Upper lobe of right lung (tissue), 1 donor: ENCODE measurements at regions not wholly inside any gene's neighbourhood (a gene's known extent, or its start where the extent isn't known, plus 50 kb on each side); places are given as distances from the start of the nearest gene placed in this dataset.
A peak's percentile ranks its signal among the peaks of the same experiment; 100 is the strongest.

Source experiments
- ATAC-seq: fragments of 200-7000 bp; cut with Tn5 transposase; one replicate; pipeline ENCODE4 v1.9.1; 2020; ENCODE audit warnings: mild to moderate bottlenecking, moderate library complexity
- DNase-seq: peaks from one replicate; pipeline ENCODE4 v3.0.0-alpha.2; 2020
- H3K27ac ChIP-seq: fragments of 200-600 bp; one replicate; pipeline ENCODE4 v1.8.0; 2022
- H3K27me3 ChIP-seq: fragments of 200-600 bp; one replicate; pipeline ENCODE4 v1.8.0; 2022; ENCODE audit warnings: mild to moderate bottlenecking
- H3K36me3 ChIP-seq: fragments of 200-600 bp; one replicate; pipeline ENCODE4 v1.8.0; 2022
- H3K4me1 ChIP-seq: fragments of 200-600 bp; one replicate; pipeline ENCODE4 v1.8.0; 2022
- H3K4me3 ChIP-seq: fragments of 200-600 bp; one replicate; pipeline ENCODE4 v1.8.0; 2022; ENCODE audit warnings: mild to moderate bottlenecking
- H3K9me3 ChIP-seq: fragments of 200-600 bp; one replicate; pipeline ENCODE4 v1.8.0; 2022
- intact Hi-C: fragments of 100-400 bp; cut with DNase I; formaldehyde crosslinking; loops from one replicate; pipeline ENCODE4 v1.11.0; 2022
- TF ChIP-seq, protein P1 (sequence below): fragments of 200-600 bp; IDR thresholded peaks from one replicate; pipeline ENCODE4 v1.8.0; 2022; ENCODE audit warnings: antibody characterized with exemption
- donor health status: DM: no; HTN: yes; CAD: no; lungs with severe emphysema.

DNA sequence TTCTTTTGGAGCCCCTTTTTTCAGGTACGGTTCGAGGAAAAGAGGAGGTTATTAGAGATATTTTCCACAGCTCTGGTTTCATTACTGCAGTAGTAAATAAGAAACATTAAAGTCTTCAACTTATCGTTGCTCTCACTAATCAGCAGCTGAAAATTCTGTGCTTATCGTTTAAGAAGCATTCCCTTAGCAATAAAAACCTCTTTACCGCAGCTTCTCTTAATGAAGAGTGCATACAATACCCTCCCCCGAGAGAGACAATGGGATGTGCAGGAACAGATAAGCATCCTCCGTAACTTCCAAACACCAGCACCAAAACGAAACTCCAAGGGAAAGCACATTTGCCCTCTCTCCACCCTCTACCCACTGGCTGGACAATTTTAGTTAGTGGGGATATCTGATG, 384.5 kb downstream of the NEBL start:
- no peak for ATAC-seq
- intact Hi-C loops: no loop called here

DNA sequence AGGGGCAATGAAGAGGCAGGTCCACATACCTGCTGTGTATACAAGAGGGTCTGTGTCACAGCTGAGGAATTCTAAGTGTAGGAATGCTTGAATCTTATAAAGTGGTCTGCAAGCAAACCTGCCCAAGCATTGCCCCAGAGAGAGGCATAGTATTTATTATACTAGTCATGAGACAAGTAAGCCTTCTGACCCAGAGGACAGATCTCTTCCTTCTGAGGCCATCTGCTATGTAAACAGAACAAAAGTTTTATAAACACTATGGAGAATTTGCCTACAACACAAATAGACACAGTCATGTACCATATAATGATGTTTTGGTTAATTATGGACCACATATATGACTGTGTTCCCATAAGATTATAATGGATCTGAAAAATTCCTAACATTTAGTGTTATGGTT, 388.2 kb downstream of the NEBL start:
- Histone ChIP-seq H3K4me1 (no peaks in the 10 kb centered on the region), H3K36me3 (no peaks in the 10 kb centered on the region), H3K27ac (no peak overlapping the region), H3K9me3 (no peaks in the 10 kb centered on the region), H3K4me3 (no peak overlapping the region), H3K27me3 (no peaks in the 10 kb centered on the region)
- TF ChIP-seq, protein P1, sequence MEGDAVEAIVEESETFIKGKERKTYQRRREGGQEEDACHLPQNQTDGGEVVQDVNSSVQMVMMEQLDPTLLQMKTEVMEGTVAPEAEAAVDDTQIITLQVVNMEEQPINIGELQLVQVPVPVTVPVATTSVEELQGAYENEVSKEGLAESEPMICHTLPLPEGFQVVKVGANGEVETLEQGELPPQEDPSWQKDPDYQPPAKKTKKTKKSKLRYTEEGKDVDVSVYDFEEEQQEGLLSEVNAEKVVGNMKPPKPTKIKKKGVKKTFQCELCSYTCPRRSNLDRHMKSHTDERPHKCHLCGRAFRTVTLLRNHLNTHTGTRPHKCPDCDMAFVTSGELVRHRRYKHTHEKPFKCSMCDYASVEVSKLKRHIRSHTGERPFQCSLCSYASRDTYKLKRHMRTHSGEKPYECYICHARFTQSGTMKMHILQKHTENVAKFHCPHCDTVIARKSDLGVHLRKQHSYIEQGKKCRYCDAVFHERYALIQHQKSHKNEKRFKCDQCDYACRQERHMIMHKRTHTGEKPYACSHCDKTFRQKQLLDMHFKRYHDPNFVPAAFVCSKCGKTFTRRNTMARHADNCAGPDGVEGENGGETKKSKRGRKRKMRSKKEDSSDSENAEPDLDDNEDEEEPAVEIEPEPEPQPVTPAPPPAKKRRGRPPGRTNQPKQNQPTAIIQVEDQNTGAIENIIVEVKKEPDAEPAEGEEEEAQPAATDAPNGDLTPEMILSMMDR: no peak
- peak; percentile 36 for ATAC-seq
- DNase-seq: no peak
- intact Hi-C loops: no loop called here

More for the DNA sequence above, 384.5 kb downstream of the NEBL start:
- no peak for DNase-seq
- H3K36me3 ChIP-seq: no peaks in the 10 kb centered on the region
- no peak overlapping the region for H3K27ac ChIP-seq
- TF ChIP-seq, protein P1: no peak
- H3K27me3 ChIP-seq: no peaks in the 10 kb centered on the region
- H3K9me3 ChIP-seq: no peaks in the 10 kb centered on the region
- H3K4me3 ChIP-seq: no peak overlapping the region
- no peaks in the 10 kb centered on the region for H3K4me1 ChIP-seq

DNA sequence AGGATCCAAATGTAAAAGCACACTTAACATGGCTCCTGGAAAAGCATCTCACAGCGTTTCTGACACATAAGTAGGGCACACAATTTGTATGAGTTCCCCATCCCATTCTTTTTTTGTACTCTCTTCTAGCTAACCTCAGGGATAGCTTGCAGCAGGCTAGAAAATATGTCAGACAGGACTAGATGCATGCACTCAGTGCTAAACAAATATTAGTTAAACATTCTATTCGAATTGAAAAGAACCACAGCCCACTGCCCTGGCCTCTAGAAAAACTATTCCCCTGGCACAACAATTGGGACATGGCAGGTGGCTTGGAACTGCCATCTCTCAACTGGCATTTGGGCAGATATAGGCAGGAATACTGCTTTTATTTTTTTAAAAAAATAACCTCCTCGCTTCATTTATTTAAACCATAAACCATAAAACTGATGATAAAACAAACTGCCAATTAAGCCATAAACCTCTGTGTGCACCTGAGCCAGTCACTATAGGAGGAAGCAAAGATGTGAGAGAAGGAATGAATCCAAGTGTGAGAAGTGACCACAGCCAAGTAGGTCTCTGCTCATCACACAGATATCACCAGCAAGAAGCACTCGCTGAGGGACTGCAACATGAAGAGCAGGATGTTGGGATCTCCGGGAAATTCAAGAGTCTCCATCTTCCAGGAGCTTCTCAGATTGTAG, 394.1 kb downstream of the NEBL start:
- H3K4me1 ChIP-seq: no peaks in the 10 kb centered on the region
- H3K9me3 ChIP-seq: no peaks in the 10 kb centered on the region
- DNase-seq: no peak
- H3K36me3 ChIP-seq: no peaks in the 10 kb centered on the region
- H3K4me3 ChIP-seq: no peak overlapping the region
- intact Hi-C loops: no loop called here
- no peak overlapping the region for H3K27ac ChIP-seq
- ATAC-seq: no peak
- TF ChIP-seq, protein P1: no peak
- no peaks in the 10 kb centered on the region for H3K27me3 ChIP-seq

DNA sequence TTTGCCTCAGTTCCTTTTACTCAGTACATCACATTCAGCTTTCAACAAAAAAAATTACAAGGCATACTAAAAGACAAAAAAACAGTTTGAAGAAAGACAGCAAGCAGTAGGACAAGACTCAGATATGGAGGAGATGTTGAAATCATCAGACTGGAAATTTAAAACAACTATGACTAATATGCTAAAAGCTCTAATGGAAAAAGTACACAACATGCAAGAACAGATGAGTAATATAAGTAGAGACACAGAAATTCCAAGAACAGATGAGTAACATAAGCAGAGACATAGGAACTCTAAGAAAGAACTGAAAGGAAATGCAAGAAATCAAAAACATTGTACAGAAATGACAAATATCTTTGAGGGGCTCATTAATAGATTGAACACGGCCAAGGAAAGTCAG, 402.6 kb downstream of the NEBL start:
- no peaks in the 10 kb centered on the region for H3K4me1 ChIP-seq
- TF ChIP-seq, protein P1: no peak
- H3K4me3 ChIP-seq: no peak overlapping the region
- intact Hi-C loops: no loop called here
- H3K27me3 ChIP-seq: no peaks in the 10 kb centered on the region
- DNase-seq: no peak
- H3K9me3 ChIP-seq: no peaks in the 10 kb centered on the region
- H3K36me3 ChIP-seq: no peaks in the 10 kb centered on the region
- no peak for ATAC-seq
- H3K27ac ChIP-seq: no peak overlapping the region

DNA sequence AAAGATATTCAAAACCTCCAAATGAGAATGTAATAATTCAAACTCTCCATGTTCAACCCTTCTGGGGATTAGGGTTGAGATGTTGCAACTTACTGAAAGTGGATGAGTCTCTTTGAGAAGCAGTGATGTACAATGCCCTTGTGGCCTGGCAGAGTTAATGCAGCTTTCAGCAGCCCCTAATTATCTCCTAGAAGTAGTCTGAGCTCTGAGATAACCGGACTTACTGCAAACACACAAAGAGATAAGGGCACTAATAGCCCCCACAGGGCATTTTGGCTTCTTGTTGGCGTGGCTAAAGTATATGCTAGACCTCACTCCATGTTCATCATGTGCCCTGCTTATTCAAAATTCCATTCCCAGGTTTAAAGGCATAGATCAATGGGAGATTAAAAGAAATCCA, 404.7 kb downstream of the NEBL start:
- DNase-seq: no peak
- TF ChIP-seq, protein P1: no peak
- H3K4me3 ChIP-seq: no peak overlapping the region
- H3K4me1 ChIP-seq: no peaks in the 10 kb centered on the region
- H3K27me3 ChIP-seq: no peaks in the 10 kb centered on the region
- H3K9me3 ChIP-seq: no peaks in the 10 kb centered on the region
- H3K27ac ChIP-seq: no peak overlapping the region
- intact Hi-C loops: no loop called here
- no peak for ATAC-seq
- no peaks in the 10 kb centered on the region for H3K36me3 ChIP-seq

DNA sequence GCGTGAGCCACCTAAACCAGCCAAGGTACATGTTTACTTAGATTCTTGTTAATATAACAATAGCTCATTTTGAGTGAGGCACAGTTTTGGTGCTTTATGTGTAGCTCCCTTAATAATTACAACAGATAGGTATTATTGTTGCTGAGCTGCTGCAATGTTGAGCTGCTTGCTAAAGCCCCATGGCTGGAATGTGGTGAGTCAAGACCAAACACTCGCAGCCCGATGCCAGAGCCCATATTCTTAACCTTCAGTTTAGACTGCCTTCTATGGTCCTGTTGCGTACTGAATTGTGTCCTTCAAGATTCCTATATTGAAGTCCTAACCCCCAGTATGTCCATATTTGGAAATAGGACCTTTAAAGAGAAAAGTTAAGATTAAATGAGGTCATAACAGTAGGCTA, 407.1 kb downstream of the NEBL start:
- intact Hi-C loops: no loop called here
- TF ChIP-seq, protein P1: no peak
- H3K9me3 ChIP-seq: no peaks in the 10 kb centered on the region
- no peaks in the 10 kb centered on the region for H3K4me1 ChIP-seq
- DNase-seq: no peak
- H3K27me3 ChIP-seq: no peaks in the 10 kb centered on the region
- no peak overlapping the region for H3K4me3 ChIP-seq
- ATAC-seq: no peak
- no peak overlapping the region for H3K27ac ChIP-seq
- H3K36me3 ChIP-seq: no peaks in the 10 kb centered on the region
